WTC11 (cell line): ENCODE measurements at regions not wholly inside any gene's neighbourhood (a gene's known extent, or its start where the extent isn't known, plus 50 kb on each side); places are given as distances from the start of the nearest gene placed in this dataset.

Source experiments
- ATAC-seq: fragments of 200-7000 bp; cut with Tn5 transposase; 2 replicates; pipeline ENCODE4 v1.10.0; 2021; ENCODE audit warnings: mild to moderate bottlenecking, moderate library complexity
- CTCF ChIA-PET: fragments of 300-600 bp; sonication (Branson Sonifier 250); formaldehyde crosslinking; loops from one replicate; lab custom pipeline; 2021; ENCODE audit warnings: antibody characterized with exemption; lab: Charles Lee
- POLR2A ChIA-PET: fragments of 350-600 bp; sonication (Branson Sonifier 250); formaldehyde crosslinking; loops from one replicate; lab custom pipeline; 2021; ENCODE audit warnings: antibody characterized with exemption; lab: Charles Lee
- DNase-seq: peaks from one replicate; pipeline ENCODE4 v3.0.0; 2021; ENCODE audit warnings: low spot score
- H3K27ac Mint-ChIP-seq: 2 replicates; pipeline ENCODE4 v1.8.0; 2021; ENCODE audit warnings: mixed read lengths
- H3K27me3 Mint-ChIP-seq: 2 replicates; pipeline ENCODE4 v1.8.0; 2021; ENCODE audit warnings: low read depth, mild to moderate bottlenecking, moderate library complexity, mixed read lengths
- H3K36me3 Mint-ChIP-seq: 2 replicates; pipeline ENCODE4 v1.8.0; 2021; ENCODE audit warnings: mixed read lengths
- H3K4me1 Mint-ChIP-seq: 2 replicates; pipeline ENCODE4 v1.8.0; 2022; ENCODE audit warnings: mixed read lengths
- H3K4me3 Mint-ChIP-seq: 2 replicates; pipeline ENCODE4 v1.8.0; 2021; ENCODE audit warnings: mild to moderate bottlenecking, moderate library complexity, mixed read lengths
- H3K9me3 Mint-ChIP-seq: 2 replicates; pipeline ENCODE4 v1.8.0; 2021; ENCODE audit warnings: mixed read lengths
- CREM ChIP-seq: sonication (generic); formaldehyde crosslinking; IDR thresholded peaks from 2 replicates; pipeline ENCODE4 v1.8.1; 2022; ENCODE audit warnings: mild to moderate bottlenecking, missing genetic modification reagents, moderate library complexity
- ESRRA ChIP-seq: sonication (generic); formaldehyde crosslinking; IDR thresholded peaks from 2 replicates; pipeline ENCODE4 v1.8.1; 2022; ENCODE audit warnings: mild to moderate bottlenecking, missing genetic modification reagents, borderline replicate concordance
- MXD4 ChIP-seq: fragments of 250-450 bp; sonication (Bioruptor Pico); IDR thresholded peaks from 2 replicates; pipeline ENCODE4 v1.8.0; 2021; ENCODE audit warnings: mild to moderate bottlenecking, moderate library complexity, borderline replicate concordance
- NR1H2 ChIP-seq: sonication (generic); formaldehyde crosslinking; IDR thresholded peaks from 2 replicates; pipeline ENCODE4 v1.9.0; 2021; ENCODE audit warnings: mild to moderate bottlenecking, moderate library complexity, missing genetic modification reagents
- RORB ChIP-seq: fragments of 250-450 bp; sonication (Bioruptor Pico); IDR thresholded peaks from 2 replicates; pipeline ENCODE4 v1.9.0; 2021; ENCODE audit warnings: mild to moderate bottlenecking
- SMAD4 ChIP-seq: sonication (generic); formaldehyde crosslinking; IDR thresholded peaks from 2 replicates; pipeline ENCODE4 v1.8.0; 2022; ENCODE audit warnings: mild to moderate bottlenecking, missing genetic modification reagents
- TEAD1 ChIP-seq: sonication (generic); formaldehyde crosslinking; IDR thresholded peaks from 2 replicates; pipeline ENCODE4 v1.8.0; 2022; ENCODE audit warnings: mild to moderate bottlenecking, missing genetic modification reagents
- ZNF121 ChIP-seq: sonication (generic); formaldehyde crosslinking; IDR thresholded peaks from 2 replicates; pipeline ENCODE4 v1.8.0; 2023; ENCODE audit warnings: missing genetic modification reagents
- ZNF232 ChIP-seq: sonication (generic); formaldehyde crosslinking; IDR thresholded peaks from 2 replicates; pipeline ENCODE4 v1.8.0; 2022; ENCODE audit warnings: mild to moderate bottlenecking, missing genetic modification reagents
- TF ChIP-seq, protein P1 (sequence below): fragments of 250-450 bp; sonication (Bioruptor Pico); IDR thresholded peaks from 2 replicates; pipeline ENCODE4 v1.9.0; 2021; ENCODE audit warnings: moderate library complexity, mild to moderate bottlenecking, inconsistent platforms, borderline replicate concordance
- TF ChIP-seq, protein P2 (sequence below): fragments of 250-450 bp; sonication (Bioruptor Pico); IDR thresholded peaks from 2 replicates; pipeline ENCODE4 v1.9.0; 2021; ENCODE audit warnings: mild to moderate bottlenecking
- TF ChIP-seq, protein P3 (sequence below): sonication (generic); formaldehyde crosslinking; IDR thresholded peaks from 2 replicates; pipeline ENCODE4 v1.8.1; 2023; ENCODE audit warnings: mild to moderate bottlenecking, missing genetic modification reagents, moderate library complexity
- TF ChIP-seq, protein P4 (sequence below): sonication (generic); formaldehyde crosslinking; IDR thresholded peaks from 2 replicates; pipeline ENCODE4 v1.8.1; 2022; ENCODE audit warnings: missing genetic modification reagents, borderline replicate concordance
- TF ChIP-seq, protein P5 (sequence below): sonication (generic); formaldehyde crosslinking; IDR thresholded peaks from 2 replicates; pipeline ENCODE4 v1.8.1; 2022; ENCODE audit warnings: low read depth, missing genetic modification reagents, borderline replicate concordance
- TF ChIP-seq, protein P6 (sequence below): sonication (generic); formaldehyde crosslinking; conservative IDR thresholded peaks from 2 replicates; pipeline ENCODE4 v1.8.1; 2023; ENCODE audit warnings: mild to moderate bottlenecking, low read depth, missing genetic modification reagents, moderate library complexity
- TF ChIP-seq, protein P7 (sequence below): fragments of 200-600 bp; IDR thresholded peaks from 2 replicates; pipeline ENCODE4 v1.8.0; 2022; ENCODE audit warnings: antibody characterized with exemption
- TF ChIP-seq, protein P8 (sequence below): sonication (generic); formaldehyde crosslinking; IDR thresholded peaks from 2 replicates; pipeline ENCODE4 v1.8.0; 2022; ENCODE audit warnings: mild to moderate bottlenecking, missing genetic modification reagents

DNA sequence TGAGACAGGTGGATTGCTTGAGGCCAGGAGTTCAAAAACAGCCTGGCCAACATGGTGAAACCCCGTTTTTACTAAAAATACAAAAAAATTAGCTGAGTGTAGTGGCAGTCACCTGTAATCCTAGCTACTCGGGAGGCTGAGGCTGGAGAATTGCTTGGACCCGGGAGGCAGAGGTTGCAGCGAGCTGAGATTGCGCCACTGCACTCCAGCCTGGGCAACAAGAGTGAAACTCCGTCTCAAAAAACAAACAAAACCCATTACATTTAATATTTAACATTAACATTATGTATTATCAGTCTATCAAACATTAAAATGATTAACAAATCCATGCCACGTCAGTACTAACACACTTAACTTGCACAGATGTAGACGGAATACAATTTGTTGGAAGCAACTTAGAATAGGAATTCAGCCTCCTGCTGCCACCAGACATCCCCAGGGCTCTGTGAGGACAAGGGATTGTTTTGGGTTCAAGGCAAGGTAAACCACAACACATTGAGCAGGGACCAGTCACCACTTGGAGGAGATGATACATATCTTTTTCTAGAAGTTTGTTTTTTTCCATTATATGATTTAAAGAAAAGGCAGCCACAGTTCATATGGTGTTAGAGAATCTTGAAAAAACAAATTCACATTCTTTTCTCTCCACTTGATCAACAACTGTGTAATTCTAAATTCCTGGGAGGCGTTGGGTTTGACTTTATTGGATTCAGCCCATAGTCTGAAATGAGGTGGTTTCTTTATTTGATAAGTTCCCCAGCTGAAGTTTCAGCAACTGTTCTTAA is 104.1 kb upstream of the BASP1 start:
- Mint-ChIP-seq H3K36me3 (no peaks in the 10 kb centered on the region), H3K4me3 (no peak overlapping the region), H3K4me1 (peaks cover 39% of the 10 kb centered on the region), H3K9me3 (peaks cover 3% of the 10 kb centered on the region), H3K27ac (no peak overlapping the region), H3K27me3 (no peaks in the 10 kb centered on the region)
- TF ChIP-seq ESRRA (CRISPR knock-in tag) (no peak), MXD4 (CRISPR knock-in tag) (no peak), ZNF232 (CRISPR knock-in tag) (no peak), TEAD1 (CRISPR knock-in tag) (no peak), NR1H2 (CRISPR knock-in tag) (no peak), SMAD4 (CRISPR knock-in tag) (no peak)
- TF ChIP-seq, protein P1, sequence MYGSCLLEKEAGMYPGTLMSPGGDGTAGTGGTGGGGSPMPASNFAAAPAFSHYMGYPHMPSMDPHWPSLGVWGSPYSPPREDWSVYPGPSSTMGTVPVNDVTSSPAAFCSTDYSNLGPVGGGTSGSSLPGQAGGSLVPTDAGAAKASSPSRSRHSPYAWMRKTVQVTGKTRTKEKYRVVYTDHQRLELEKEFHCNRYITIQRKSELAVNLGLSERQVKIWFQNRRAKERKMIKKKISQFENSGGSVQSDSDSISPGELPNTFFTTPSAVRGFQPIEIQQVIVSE (CRISPR knock-in tag), result no peak
- POLR2A ChIA-PET, result no interaction called here
- CTCF ChIA-PET, result interaction anchor here (2.9 kb wide), 1 partner anchor 19 kb away, joined by 14 read pairs; no protein-coding TSS in a partner anchor
- DNase-seq, result no peak
- ATAC-seq, result no peak

DNA sequence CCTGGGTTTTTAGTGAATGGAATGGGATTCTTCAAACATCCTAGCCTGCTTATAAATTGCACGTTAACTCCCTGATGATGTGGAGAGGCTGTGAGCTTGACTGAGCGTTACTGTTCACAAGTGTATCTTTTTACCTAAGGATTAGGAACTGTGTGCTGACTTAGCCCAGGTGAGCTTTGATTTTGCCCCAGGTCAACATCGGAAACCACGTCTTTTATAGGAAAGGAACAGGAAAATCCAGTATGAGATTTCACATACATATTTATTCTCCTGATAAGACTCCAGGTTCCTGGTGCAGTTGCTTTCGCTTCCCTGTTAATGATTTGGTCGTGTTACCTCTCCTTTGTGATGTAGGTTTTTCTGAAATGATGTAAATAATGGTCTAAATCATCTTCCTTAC is 103.2 kb upstream of the BASP1 start:
- Mint-ChIP-seq H3K27me3 (no peaks in the 10 kb centered on the region), H3K4me1 (peaks cover 39% of the 10 kb centered on the region), H3K27ac (no peak overlapping the region), H3K36me3 (no peaks in the 10 kb centered on the region; the same call in 1 of the 2 replicates), H3K9me3 (peaks cover 6% of the 10 kb centered on the region), H3K4me3 (no peak overlapping the region)
- POLR2A ChIA-PET, result no interaction called here
- DNase-seq, result no peak
- TF ChIP-seq ZNF121 (CRISPR knock-in tag) (no peak), CREM (CRISPR knock-in tag) (no peak)
- TF ChIP-seq, protein P2, sequence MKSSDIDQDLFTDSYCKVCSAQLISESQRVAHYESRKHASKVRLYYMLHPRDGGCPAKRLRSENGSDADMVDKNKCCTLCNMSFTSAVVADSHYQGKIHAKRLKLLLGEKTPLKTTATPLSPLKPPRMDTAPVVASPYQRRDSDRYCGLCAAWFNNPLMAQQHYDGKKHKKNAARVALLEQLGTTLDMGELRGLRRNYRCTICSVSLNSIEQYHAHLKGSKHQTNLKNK (CRISPR knock-in tag), result no peak
- TF ChIP-seq, protein P3, sequence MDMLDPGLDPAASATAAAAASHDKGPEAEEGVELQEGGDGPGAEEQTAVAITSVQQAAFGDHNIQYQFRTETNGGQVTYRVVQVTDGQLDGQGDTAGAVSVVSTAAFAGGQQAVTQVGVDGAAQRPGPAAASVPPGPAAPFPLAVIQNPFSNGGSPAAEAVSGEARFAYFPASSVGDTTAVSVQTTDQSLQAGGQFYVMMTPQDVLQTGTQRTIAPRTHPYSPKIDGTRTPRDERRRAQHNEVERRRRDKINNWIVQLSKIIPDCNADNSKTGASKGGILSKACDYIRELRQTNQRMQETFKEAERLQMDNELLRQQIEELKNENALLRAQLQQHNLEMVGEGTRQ (CRISPR knock-in tag), result no peak
- TF ChIP-seq, protein P4, sequence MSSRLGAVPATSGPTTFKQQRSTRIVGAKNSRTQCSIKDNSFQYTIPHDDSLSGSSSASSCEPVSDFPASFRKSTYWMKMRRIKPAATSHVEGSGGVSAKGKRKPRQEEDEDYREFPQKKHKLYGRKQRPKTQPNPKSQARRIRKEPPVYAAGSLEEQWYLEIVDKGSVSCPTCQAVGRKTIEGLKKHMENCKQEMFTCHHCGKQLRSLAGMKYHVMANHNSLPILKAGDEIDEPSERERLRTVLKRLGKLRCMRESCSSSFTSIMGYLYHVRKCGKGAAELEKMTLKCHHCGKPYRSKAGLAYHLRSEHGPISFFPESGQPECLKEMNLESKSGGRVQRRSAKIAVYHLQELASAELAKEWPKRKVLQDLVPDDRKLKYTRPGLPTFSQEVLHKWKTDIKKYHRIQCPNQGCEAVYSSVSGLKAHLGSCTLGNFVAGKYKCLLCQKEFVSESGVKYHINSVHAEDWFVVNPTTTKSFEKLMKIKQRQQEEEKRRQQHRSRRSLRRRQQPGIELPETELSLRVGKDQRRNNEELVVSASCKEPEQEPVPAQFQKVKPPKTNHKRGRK (CRISPR knock-in tag), result no peak
- ATAC-seq, result no peak
- CTCF ChIA-PET, result interaction anchor here (2.9 kb wide), 1 partner anchor 18 kb away, joined by 14 read pairs; no protein-coding TSS in a partner anchor

DNA sequence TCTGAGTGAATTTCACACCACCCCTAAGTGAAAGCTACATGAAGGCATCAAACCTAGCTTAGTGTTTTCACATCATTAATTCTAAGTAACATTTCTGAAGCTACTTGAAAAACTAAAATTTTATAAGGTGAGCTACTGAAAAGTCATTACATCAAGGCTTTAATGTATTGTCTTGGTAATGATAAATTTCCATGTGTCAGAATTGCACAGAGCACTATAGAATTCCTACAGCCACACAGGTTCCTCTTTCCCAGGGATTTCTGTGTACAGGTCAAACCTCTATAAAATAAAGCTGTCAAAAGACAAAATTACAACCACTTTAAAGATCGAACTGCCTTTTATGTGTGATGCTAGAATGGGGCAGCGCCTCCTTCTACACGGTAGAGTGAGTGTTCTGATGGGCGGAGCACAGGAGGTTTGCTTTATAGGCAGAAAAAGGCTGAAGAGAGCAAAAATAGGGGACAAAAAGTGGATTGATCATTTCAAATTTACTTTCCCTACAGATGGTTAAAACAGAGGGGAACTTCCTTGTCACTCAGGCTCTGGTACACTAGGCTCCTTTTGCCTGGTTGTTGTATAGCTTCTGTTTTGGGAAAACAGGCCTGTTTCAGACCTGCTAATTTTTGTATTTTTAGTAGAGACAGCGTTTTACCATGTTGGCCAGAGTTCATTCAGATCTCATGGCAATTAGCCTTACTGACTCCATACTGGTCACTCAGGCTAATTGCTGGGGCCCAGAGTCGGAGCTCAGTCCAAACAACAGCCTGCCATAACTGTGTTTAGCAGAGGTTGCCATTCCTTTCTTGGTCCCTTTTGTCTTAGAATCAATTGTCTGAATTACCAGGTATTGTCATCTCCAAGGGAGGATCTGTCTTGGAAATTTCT is 102.5 kb upstream of the BASP1 start:
- no peak overlapping the region for H3K27ac Mint-ChIP-seq
- peaks cover 6% of the 10 kb centered on the region for H3K9me3 Mint-ChIP-seq
- peaks cover 37% of the 10 kb centered on the region for H3K4me1 Mint-ChIP-seq
- no peak for ATAC-seq
- DNase-seq, result no peak
- CTCF ChIA-PET, result interaction anchor here (2.9 kb wide), 1 partner anchor 18 kb away, joined by 14 read pairs; no protein-coding TSS in a partner anchor
- POLR2A ChIA-PET, result no interaction called here
- no peaks in the 10 kb centered on the region; the same call in 1 of the 2 replicates for H3K36me3 Mint-ChIP-seq
- H3K4me3 Mint-ChIP-seq, result no peak overlapping the region
- no peaks in the 10 kb centered on the region for H3K27me3 Mint-ChIP-seq
- TF ChIP-seq, protein P5, sequence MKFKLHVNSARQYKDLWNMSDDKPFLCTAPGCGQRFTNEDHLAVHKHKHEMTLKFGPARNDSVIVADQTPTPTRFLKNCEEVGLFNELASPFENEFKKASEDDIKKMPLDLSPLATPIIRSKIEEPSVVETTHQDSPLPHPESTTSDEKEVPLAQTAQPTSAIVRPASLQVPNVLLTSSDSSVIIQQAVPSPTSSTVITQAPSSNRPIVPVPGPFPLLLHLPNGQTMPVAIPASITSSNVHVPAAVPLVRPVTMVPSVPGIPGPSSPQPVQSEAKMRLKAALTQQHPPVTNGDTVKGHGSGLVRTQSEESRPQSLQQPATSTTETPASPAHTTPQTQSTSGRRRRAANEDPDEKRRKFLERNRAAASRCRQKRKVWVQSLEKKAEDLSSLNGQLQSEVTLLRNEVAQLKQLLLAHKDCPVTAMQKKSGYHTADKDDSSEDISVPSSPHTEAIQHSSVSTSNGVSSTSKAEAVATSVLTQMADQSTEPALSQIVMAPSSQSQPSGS (CRISPR knock-in tag), result no peak
- TF ChIP-seq, protein P6, sequence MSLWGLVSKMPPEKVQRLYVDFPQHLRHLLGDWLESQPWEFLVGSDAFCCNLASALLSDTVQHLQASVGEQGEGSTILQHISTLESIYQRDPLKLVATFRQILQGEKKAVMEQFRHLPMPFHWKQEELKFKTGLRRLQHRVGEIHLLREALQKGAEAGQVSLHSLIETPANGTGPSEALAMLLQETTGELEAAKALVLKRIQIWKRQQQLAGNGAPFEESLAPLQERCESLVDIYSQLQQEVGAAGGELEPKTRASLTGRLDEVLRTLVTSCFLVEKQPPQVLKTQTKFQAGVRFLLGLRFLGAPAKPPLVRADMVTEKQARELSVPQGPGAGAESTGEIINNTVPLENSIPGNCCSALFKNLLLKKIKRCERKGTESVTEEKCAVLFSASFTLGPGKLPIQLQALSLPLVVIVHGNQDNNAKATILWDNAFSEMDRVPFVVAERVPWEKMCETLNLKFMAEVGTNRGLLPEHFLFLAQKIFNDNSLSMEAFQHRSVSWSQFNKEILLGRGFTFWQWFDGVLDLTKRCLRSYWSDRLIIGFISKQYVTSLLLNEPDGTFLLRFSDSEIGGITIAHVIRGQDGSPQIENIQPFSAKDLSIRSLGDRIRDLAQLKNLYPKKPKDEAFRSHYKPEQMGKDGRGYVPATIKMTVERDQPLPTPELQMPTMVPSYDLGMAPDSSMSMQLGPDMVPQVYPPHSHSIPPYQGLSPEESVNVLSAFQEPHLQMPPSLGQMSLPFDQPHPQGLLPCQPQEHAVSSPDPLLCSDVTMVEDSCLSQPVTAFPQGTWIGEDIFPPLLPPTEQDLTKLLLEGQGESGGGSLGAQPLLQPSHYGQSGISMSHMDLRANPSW (CRISPR knock-in tag), result no peak
- TF ChIP-seq, protein P7, sequence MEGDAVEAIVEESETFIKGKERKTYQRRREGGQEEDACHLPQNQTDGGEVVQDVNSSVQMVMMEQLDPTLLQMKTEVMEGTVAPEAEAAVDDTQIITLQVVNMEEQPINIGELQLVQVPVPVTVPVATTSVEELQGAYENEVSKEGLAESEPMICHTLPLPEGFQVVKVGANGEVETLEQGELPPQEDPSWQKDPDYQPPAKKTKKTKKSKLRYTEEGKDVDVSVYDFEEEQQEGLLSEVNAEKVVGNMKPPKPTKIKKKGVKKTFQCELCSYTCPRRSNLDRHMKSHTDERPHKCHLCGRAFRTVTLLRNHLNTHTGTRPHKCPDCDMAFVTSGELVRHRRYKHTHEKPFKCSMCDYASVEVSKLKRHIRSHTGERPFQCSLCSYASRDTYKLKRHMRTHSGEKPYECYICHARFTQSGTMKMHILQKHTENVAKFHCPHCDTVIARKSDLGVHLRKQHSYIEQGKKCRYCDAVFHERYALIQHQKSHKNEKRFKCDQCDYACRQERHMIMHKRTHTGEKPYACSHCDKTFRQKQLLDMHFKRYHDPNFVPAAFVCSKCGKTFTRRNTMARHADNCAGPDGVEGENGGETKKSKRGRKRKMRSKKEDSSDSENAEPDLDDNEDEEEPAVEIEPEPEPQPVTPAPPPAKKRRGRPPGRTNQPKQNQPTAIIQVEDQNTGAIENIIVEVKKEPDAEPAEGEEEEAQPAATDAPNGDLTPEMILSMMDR, result no peak
- TF ChIP-seq, protein P8, sequence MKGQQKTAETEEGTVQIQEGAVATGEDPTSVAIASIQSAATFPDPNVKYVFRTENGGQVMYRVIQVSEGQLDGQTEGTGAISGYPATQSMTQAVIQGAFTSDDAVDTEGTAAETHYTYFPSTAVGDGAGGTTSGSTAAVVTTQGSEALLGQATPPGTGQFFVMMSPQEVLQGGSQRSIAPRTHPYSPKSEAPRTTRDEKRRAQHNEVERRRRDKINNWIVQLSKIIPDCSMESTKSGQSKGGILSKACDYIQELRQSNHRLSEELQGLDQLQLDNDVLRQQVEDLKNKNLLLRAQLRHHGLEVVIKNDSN (CRISPR knock-in tag), result no peak
- TF ChIP-seq RORB (CRISPR knock-in tag), result no peak
